GM19351 (cell line): ENCODE measurements at regions not wholly inside any gene's neighbourhood (a gene's known extent, or its start where the extent isn't known, plus 50 kb on each side); places are given as distances from the start of the nearest gene placed in this dataset.
"Not testable (repeated sequence)": the region's sequence is repeated elsewhere in the genome, so short reads cannot be mapped to it uniquely, and the experiment has no call there.

Source experiments
- ATAC-seq: cut with Tn5 transposase; IDR thresholded peaks from one replicate; pipeline ENCODE4 v1.9.1; 2021; ENCODE audit warnings: mild to moderate bottlenecking, moderate library complexity; ENCODE audit not compliant: unreplicated experiment

DNA sequence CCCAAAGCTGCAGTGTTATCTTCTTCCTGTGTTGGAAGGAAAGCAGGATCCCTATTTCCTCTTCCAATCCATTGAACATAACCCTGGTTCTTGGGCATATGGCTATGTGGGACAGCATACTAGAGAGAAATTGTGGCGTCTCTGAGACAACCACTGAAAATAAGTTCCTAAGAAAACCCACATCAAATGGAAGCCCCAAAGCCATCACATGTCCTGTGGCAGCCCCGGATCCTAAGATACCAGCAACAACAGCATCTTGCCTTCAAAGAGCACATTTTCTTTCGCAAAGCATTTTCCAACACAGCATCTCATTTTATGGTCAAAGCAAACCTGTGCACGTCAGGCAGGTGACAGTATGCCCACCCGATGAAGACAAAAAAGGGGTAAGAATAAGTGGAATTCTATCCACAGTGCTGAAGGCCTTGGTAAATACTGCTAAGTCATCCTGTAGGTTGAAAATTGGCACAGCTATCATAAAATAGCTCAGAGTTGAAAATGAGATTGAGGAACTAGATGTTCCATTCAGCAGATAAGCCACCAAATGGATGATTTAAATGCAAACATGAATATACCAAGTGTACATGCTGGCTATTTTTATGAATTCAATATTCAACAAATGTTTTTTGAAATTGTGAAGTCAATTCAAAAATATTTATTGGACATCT is 232.2 kb downstream of the DLEU7 start:
- no peak for ATAC-seq

GRCh38 chr13:50612717-50613116 is 230.8 kb downstream of the DLEU7 start:
- ATAC-seq, result no peak

DNA sequence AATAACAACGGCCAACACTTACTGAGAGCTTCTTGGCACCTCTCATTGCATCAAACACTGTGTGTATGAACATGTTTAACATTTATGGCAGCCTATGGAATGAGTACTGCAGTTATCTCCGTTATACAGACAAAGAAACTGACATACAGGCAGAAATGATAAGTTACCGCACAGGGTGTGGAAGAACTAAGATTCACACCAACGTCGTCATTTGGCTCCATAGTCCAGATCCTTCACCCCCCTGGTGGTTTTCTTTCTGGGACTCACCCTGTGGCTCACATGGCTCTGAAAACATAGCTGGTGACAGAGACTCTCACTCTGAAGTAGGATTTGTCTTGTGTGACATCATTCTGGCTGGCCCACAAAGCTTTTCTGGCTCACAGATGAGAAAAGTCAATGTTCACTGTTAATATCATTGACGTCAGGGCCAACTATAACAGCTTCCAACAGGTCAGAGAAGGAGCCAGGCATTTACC is 230.1 kb downstream of the DLEU7 start:
- ATAC-seq, result no peak

- ATAC-seq, result no peak
These were observed 228.3 kb downstream of the DLEU7 start for GRCh38 chr13:50615234-50615633.

DNA sequence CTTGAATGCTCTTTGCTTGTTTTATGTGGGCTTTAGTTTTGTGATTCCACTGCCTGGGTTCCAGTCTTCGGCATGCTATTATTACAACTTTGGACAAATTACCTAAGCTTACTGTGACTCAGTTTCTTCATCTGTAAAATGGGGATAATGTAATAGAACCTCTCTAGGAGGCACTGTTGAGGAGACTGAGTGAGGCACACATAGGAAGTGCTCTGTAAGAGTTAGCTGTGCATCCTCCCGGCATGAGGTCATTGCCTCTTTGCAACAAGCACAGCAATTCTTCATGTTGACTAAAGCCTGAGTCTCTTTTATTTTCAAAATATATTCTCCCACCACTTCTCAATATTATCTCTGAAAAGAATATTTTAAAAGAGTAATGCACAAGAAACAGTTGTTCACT is 227.4 kb downstream of the DLEU7 start:
- no peak for ATAC-seq

DNA sequence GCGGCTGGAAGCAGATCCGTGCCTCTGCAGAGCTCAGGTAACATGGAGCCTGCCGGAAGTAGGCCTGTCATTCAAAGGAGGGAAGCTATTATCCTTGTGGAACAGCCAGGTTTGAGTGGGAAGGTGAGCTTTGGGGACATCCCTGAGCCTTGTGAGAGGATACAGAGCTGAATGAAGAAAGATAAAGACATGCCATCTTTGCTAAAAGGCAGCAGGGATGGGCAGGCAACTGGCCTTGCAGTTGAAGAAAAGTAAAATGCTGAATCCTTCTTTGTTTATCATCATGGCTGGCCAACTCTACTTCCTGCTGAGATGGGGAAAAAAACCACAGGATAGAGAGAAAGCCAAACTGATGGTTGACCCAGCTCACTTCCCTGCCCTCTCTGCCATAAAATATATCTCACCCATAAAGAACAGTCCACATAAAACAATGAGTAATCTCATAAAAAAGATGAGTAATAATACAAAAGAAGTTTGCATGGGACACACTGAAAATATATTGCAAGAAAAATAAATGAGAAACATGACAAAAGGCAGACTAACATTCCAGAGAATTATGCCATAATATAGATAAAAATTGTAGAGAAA is 226.3 kb downstream of the DLEU7 start:
- no peak for ATAC-seq

DNA sequence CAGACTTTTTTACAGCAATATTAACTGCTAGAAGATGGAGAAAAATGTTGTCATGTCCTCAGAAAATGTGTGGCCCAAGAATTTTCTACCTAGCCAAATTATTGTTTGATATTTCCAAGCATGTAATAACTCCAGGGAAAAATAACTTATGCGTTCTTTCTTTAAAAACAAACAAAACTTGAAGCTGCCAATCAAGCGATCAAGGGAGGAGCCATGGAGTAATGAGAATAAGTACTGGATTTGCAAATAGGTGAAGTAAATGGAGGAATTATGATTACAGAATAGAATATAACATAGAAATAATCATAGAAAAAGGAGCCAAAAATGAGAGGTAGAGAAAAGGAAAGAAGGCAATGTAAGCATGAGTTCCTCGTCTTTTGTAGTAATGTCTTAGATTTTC is 225.3 kb downstream of the DLEU7 start:
- ATAC-seq, result no peak

- ATAC-seq, result no peak
These were observed 217.4 kb downstream of the DLEU7 start for GRCh38 chr13:50626101-50626547.

DNA sequence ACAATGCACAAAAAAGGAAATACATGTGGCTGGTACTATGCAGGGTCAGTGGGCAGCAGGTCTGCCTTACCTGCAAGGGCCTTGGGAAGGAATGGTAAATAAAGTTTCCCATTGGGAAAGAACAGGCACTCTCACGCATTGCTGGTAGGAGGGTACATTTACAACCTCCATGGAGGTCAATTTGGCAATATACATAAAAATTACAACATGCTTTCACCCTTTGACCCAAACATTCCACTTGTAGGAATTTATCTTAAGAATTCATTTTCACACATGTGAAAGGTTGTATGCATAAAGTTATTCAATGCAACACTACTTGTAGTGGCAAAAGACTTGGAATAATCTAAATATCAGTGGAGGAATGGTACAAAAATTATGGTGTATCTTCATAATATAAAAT is 216.4 kb downstream of the DLEU7 start:
- ATAC-seq, result no peak

GRCh38 chr13:50628512-50628911 is 215.0 kb downstream of the DLEU7 start:
- ATAC-seq, result not testable (repeated sequence)

DNA sequence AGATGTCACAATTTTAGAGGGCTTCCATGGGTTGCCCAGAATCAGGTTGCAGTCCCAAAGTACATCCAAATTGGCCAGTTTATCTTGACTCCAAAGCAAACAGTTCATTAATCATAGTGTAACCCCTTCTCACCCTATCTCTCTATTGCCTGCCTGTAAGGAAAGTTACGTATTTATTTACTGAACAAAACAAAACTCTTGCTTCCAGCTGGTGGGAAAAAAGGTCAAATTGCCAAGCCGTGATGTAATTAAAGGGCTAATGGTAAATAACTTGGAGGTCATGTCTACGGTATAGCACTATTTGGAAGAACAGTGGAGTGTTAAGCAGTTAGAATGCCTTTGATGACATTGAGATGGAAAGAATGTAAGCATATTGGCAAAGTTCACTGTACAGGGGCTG is 214.0 kb downstream of the DLEU7 start:
- no peak for ATAC-seq

- ATAC-seq, result no peak
These were observed 213.5 kb downstream of the DLEU7 start for GRCh38 chr13:50629966-50630365.

- no peak for ATAC-seq
These were observed 212.5 kb downstream of the DLEU7 start for GRCh38 chr13:50631041-50631440.

- no peak for ATAC-seq
These were observed 209.2 kb downstream of the DLEU7 start for GRCh38 chr13:50634339-50634738.

- ATAC-seq, result peak; percentile 65
These were observed 208.0 kb downstream of the DLEU7 start for GRCh38 chr13:50635504-50635903.

DNA sequence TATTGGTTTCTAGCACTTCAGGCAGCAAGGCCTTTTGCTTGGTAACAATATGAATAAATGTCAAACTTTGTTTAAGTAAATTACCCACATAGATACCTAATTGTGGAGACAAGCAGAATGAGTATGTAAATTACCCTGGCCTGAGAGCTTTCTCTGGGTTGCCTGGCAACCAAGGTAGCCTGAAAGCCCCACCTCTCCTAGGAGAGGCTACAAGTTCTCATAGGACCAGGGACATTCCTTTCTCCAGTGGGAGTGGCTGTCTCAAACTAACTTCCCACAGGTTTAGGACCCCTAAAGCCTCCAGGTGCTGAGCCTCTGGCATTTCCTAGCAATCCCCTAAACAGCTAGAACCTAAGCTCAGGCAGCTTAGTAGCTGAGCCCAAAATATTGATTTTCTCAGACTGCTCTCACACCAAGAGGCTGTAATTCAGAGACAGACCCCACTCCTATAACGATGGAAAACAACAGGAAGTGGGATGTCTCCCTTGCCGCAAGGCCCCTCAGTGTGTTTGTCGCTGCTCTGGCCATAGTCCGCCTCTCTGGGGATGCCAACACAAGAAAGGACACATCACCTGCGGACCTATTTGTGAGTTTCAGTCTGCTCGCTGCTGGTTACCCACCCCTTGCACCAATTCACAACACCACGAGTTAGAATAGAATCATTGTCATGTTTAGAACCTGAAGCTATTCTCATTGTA is 207.3 kb downstream of the DLEU7 start:
- ATAC-seq, result peak; percentile 84

GRCh38 chr13:50643060-50643459 is 200.4 kb downstream of the DLEU7 start:
- no peak for ATAC-seq

- ATAC-seq, result no peak
These were observed 199.2 kb downstream of the DLEU7 start for GRCh38 chr13:50644081-50644871.

- no peak for ATAC-seq
These were observed 198.4 kb downstream of the DLEU7 start for GRCh38 chr13:50645092-50645491.

DNA sequence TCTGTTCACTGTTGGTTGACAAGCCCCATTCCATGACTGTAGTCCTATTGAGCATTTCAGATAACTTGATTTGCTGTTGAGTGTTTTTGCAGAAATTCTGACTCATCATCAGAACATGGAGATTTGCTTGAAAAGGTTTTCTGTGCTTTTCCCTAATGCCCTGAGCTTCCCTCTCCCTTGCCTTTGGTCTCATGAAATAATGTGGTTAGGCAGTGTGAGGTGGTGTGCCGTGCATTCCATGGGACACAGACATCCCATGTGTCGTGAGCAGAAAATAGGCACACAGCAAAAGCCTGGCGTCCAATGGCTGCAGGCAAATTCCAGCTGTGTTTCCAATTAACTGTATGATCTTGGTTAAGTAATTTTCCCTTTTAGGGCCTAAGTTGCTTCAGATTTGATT is 197.4 kb downstream of the DLEU7 start:
- no peak for ATAC-seq

GRCh38 chr13:50649211-50649610 is 194.3 kb downstream of the DLEU7 start:
- no peak for ATAC-seq
